K562 (cell line): ENCODE measurements at regions not wholly inside any gene's neighbourhood (a gene's known extent, or its start where the extent isn't known, plus 50 kb on each side); places are given as distances from the start of the nearest gene placed in this dataset.
A peak's percentile ranks its signal among the peaks of the same experiment; 100 is the strongest.

ENCODE experiments used
- BACH1 ChIP-seq: fragments of 200-800 bp; sonication (Bioruptor generic); IDR thresholded peaks from 2 replicates; pipeline ENCODE4 v1.6.1; 2016; ENCODE audit warnings: missing genetic modification characterization, missing compliant biosample characterization
- E2F3 ChIP-seq: fragments of 250-450 bp; sonication (Bioruptor Pico); IDR thresholded peaks from 2 replicates; pipeline ENCODE4 v1.4.0; 2020; ENCODE audit warnings: mild to moderate bottlenecking
- FOS ChIP-seq: IDR thresholded peaks from 3 replicates; pipeline ENCODE4 v1.6.1; 2011; ENCODE audit not compliant: insufficient read length; ENCODE audit errors: extremely low read depth
- FOXO4 ChIP-seq: fragments of 450-650 bp; formaldehyde crosslinking; IDR thresholded peaks from 2 replicates; pipeline ENCODE4 v1.4.0; 2020; ENCODE audit warnings: mild to moderate bottlenecking, moderate library complexity
- GABPA ChIP-seq: fragments of 200-800 bp; sonication (Bioruptor generic); conservative IDR thresholded peaks from 2 replicates; pipeline ENCODE4 v1.6.1; 2016; ENCODE audit warnings: low read depth, missing genetic modification characterization, missing compliant biosample characterization
- GTF2A2 ChIP-seq: IDR thresholded peaks from 2 replicates; pipeline ENCODE4 v1.6.1; 2016; ENCODE audit warnings: mild to moderate bottlenecking, missing genetic modification characterization, missing compliant biosample characterization
- HIVEP1 ChIP-seq: fragments of 250-450 bp; sonication (Bioruptor Pico); IDR thresholded peaks from 2 replicates; pipeline ENCODE4 v1.4.0; 2020; ENCODE audit warnings: mild to moderate bottlenecking
- MEF2D ChIP-seq: conservative IDR thresholded peaks from 2 replicates; pipeline ENCODE4 v1.6.1; 2016; ENCODE audit warnings: low read depth, missing genetic modification characterization, missing compliant biosample characterization
- PHTF2 ChIP-seq: fragments of 250-450 bp; sonication (Bioruptor Pico); IDR thresholded peaks from 2 replicates; pipeline ENCODE4 v1.5.0; 2021; ENCODE audit warnings: mild to moderate bottlenecking
- SMAD4 ChIP-seq: fragments of 250-450 bp; sonication (Bioruptor Pico); conservative IDR thresholded peaks from 2 replicates; pipeline ENCODE4 v1.8.0; 2021; ENCODE audit warnings: inconsistent platforms, mild to moderate bottlenecking, moderate library complexity
- VEZF1 ChIP-seq: fragments of 200-800 bp; sonication (Bioruptor generic); IDR thresholded peaks from 2 replicates; pipeline ENCODE4 v1.6.1; 2017; ENCODE audit warnings: missing genetic modification characterization, missing compliant biosample characterization
- ZBTB12 ChIP-seq: fragments of 250-450 bp; sonication (Bioruptor Pico); IDR thresholded peaks from 2 replicates; pipeline ENCODE4 v1.4.0; 2020
- ZNF263 ChIP-seq: sonication (generic); formaldehyde crosslinking; IDR thresholded peaks from 2 replicates; pipeline ENCODE4 v1.8.0; 2022; ENCODE audit warnings: mild to moderate bottlenecking, missing genetic modification reagents, borderline replicate concordance
- TF ChIP-seq, protein P1 (sequence below): fragments of 450-650 bp; IDR thresholded peaks from 2 replicates; pipeline ENCODE4 v1.6.1; 2018; ENCODE audit not compliant: partially characterized antibody
- TF ChIP-seq, protein P2 (sequence below), 2 experiments: fragments of 250-450 bp in 1 of 2; fragments of 450-650 bp in 1 of 2; sonication (Bioruptor Pico) in 1 of 2; IDR thresholded peaks; 2 replicates each; pipeline versions ENCODE4 v1.6.1 to v1.8.0; 2016 to 2021; ENCODE audit warnings: mild to moderate bottlenecking in 2 of 2, moderate library complexity in 2 of 2, missing compliant biosample characterization in 1 of 2, missing genetic modification characterization in 1 of 2
- TF ChIP-seq, protein P3 (sequence below): fragments of 450-650 bp; formaldehyde crosslinking; IDR thresholded peaks from 2 replicates; pipeline ENCODE4 v1.4.0; 2022; ENCODE audit warnings: missing genetic modification characterization

- TF ChIP-seq FOXO4 (CRISPR knock-in tag) = peak; percentile 87
- peak; percentile 68 for TF ChIP-seq ZBTB12
- no peak for TF ChIP-seq ZNF263 (CRISPR knock-in tag)
- peak; percentile 94 for TF ChIP-seq SMAD4 (CRISPR knock-in tag)
- TF ChIP-seq VEZF1 (CRISPR knock-in tag) = peak; percentile 54; the same call in 1 of the 2 replicates
- TF ChIP-seq, protein P1, sequence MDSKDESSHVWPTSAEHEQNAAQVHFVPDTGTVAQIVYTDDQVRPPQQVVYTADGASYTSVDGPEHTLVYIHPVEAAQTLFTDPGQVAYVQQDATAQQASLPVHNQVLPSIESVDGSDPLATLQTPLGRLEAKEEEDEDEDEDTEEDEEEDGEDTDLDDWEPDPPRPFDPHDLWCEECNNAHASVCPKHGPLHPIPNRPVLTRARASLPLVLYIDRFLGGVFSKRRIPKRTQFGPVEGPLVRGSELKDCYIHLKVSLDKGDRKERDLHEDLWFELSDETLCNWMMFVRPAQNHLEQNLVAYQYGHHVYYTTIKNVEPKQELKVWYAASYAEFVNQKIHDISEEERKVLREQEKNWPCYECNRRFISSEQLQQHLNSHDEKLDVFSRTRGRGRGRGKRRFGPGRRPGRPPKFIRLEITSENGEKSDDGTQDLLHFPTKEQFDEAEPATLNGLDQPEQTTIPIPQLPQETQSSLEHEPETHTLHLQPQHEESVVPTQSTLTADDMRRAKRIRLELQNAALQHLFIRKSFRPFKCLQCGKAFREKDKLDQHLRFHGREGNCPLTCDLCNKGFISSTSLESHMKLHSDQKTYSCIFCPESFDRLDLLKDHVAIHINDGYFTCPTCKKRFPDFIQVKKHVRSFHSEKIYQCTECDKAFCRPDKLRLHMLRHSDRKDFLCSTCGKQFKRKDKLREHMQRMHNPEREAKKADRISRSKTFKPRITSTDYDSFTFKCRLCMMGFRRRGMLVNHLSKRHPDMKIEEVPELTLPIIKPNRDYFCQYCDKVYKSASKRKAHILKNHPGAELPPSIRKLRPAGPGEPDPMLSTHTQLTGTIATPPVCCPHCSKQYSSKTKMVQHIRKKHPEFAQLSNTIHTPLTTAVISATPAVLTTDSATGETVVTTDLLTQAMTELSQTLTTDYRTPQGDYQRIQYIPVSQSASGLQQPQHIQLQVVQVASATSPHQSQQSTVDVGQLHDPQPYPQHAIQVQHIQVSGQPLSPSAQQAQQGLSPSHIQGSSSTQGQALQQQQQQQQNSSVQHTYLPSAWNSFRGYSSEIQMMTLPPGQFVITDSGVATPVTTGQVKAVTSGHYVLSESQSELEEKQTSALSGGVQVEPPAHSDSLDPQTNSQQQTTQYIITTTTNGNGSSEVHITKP = no peak
- peak; percentile 87; the same call in 1 of the 2 replicates for TF ChIP-seq MEF2D (tag)
- TF ChIP-seq GTF2A2 (tag) = peak; percentile 95
- TF ChIP-seq, protein P2, sequence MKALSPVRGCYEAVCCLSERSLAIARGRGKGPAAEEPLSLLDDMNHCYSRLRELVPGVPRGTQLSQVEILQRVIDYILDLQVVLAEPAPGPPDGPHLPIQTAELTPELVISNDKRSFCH (CRISPR knock-in tag; IDR thresholded peaks at IDR 0.05) = peak; percentile 43; the same call in 1 of the 2 replicates
- TF ChIP-seq, protein P2 (tag; IDR thresholded peaks at IDR 0.05) = peak; percentile 95
- peak; percentile 96 for TF ChIP-seq E2F3 (CRISPR knock-in tag)
- peak; percentile 97 for TF ChIP-seq HIVEP1
- peak; percentile 96 for TF ChIP-seq BACH1 (tag)
- TF ChIP-seq FOS = no peak
- TF ChIP-seq, protein P3, sequence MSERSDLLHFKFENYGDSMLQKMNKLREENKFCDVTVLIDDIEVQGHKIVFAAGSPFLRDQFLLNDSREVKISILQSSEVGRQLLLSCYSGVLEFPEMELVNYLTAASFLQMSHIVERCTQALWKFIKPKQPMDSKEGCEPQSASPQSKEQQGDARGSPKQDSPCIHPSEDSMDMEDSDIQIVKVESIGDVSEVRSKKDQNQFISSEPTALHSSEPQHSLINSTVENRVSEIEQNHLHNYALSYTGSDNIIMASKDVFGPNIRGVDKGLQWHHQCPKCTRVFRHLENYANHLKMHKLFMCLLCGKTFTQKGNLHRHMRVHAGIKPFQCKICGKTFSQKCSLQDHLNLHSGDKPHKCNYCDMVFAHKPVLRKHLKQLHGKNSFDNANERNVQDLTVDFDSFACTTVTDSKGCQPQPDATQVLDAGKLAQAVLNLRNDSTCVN (CRISPR knock-in tag) = peak; percentile 91; the same call in 1 of the 2 replicates
- peak; percentile 63; the same call in 1 of the 2 replicates for TF ChIP-seq GABPA (tag)
- 0 out of 2 replicates have a peak, but pooled peaks have one; percentile 64 for TF ChIP-seq PHTF2
These were observed 186.0 kb upstream of the KLF4 start (continued) for GRCh38 chr9:107675351-107676259.
